ENCODE measurements at regions not wholly inside any gene's neighbourhood (a gene's known extent, or its start where the extent isn't known, plus 50 kb on each side); places are given as distances from the start of the nearest gene placed in this dataset.

GRCh38 chr21:16179773-16180172 is 450.0 kb downstream of the USP25 start:
- DNase-seq (ENCODE audit: low spot score) = no peak

GRCh38 chr21:16180614-16181013 is 450.8 kb downstream of the USP25 start:
- no peak for DNase-seq (ENCODE audit: low spot score)

DNA sequence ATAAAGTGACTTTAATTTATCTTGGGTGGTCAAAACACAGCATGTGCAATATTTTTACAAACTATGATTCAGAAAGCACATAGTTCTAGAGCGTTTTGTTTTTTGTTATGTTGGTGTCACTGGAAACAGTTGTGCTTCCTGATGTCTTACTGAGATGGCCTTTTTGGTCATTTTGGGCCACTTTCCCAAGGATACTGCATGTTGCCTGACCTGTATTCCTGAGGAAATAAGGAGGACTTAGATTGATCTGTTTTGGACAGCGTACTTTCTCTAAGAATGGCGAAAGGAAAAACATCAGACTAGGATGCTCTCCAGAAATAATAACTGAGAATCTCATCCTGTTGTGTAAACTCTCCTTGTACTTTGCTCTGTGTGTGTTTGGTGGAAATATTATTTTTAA is 451.2 kb downstream of the USP25 start:
- DNase-seq (ENCODE audit: low spot score) = no peak

GRCh38 chr21:16185766-16186165 is 456.0 kb downstream of the USP25 start:
- no peak for DNase-seq (ENCODE audit: low spot score)

DNA sequence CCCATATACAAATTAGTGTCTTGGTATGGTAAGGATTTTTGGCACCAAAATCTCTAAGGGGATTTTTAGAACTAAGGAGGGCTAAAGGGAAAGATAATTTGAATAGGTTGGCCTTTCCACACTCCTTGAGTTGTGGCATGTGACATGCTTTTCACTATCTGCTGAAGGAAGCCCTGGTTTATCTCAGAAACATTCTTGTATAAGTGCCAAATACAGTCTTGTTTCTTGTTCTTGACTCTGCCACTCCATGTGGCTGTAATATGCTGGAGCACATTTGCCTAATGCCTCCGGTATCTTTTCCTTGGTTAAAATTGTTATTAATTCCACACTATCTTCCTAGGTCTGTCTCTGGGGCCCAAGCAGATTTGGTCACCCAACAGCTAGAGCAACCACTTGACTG is 457.0 kb downstream of the USP25 start:
- DNase-seq (ENCODE audit: low spot score) = no peak

GRCh38 chr21:16187603-16188301 is 458.0 kb downstream of the USP25 start:
- DNase-seq (ENCODE audit: low spot score) = no peak

- DNase-seq (ENCODE audit: low spot score) = no peak
Observed at GRCh38 chr21:16192902-16193301, 463.1 kb downstream of the USP25 start.

- no peak for DNase-seq (ENCODE audit: low spot score)
Observed at GRCh38 chr21:16193496-16194094, 463.8 kb downstream of the USP25 start.

- DNase-seq (ENCODE audit: low spot score) = peak; percentile 68
Observed at GRCh38 chr21:16194095-16194787, 464.5 kb downstream of the USP25 start.

GRCh38 chr21:16194788-16195537 is 465.2 kb downstream of the USP25 start:
- no peak for DNase-seq (ENCODE audit: low spot score)

DNA sequence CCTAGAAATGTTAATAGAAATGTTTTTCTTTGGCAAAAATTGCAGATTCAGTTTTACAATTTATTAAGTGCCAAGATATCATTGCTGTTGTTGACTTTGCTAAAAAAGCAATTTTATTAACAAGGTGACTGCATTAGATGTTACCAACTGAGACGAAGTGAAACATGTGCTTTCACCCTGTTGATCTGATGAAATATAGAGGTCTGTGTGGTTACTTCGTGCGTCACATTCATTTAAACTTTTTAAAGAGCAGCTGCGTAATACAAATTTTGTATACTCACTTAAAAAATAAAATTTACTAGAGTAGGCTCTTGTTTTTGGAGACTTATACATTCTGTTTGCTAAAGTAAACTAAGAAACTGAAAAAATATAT is 465.7 kb downstream of the USP25 start:
- no peak for DNase-seq (ENCODE audit: low spot score)

DNA sequence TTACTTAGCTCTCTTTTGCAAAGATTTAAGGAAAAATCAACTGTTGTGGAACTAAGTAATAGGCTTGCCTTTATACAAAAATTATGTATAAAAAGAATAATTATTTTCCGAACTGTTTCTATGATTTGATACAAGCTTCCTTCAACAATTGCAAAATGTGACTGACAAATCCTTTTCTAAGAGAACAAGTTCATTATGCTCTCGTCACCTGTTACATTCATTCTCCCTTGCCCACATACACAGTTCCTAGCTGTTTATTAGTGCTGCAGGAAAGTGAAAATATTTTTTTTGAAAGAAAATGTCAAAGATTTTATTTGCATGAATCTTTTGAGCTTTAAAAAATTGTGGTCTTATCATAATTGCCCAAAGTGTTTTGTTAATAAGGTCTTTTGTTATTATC is 466.2 kb downstream of the USP25 start:
- no peak for DNase-seq (ENCODE audit: low spot score)

GRCh38 chr21:16198546-16198945 is 468.8 kb downstream of the USP25 start:
- DNase-seq (ENCODE audit: low spot score) = peak; percentile 12

GRCh38 chr21:16199539-16199938 is 469.8 kb downstream of the USP25 start:
- DNase-seq (ENCODE audit: low spot score) = no peak

DNA sequence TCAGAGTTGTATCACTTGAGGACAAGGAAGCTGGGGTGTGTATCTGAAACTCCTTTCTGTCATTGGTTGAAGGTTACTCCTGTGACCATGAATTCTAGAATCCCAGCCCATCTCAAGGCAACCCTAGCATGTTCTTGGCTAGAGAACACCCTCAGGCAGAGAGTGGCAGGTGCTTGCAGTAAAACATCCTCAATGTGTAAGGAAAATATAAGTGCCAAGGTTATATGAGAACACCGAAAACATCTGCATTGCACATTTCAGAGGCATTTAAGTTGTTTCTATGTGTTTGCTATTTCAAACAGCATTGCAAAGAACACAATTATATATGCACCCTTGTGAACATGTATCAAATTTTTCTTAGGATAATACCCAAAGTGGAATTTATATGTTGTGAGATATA is 471.9 kb downstream of the USP25 start:
- DNase-seq (ENCODE audit: low spot score) = no peak

GRCh38 chr21:16205527-16205926 is 475.7 kb downstream of the USP25 start:
- DNase-seq (ENCODE audit: low spot score) = no peak

DNA sequence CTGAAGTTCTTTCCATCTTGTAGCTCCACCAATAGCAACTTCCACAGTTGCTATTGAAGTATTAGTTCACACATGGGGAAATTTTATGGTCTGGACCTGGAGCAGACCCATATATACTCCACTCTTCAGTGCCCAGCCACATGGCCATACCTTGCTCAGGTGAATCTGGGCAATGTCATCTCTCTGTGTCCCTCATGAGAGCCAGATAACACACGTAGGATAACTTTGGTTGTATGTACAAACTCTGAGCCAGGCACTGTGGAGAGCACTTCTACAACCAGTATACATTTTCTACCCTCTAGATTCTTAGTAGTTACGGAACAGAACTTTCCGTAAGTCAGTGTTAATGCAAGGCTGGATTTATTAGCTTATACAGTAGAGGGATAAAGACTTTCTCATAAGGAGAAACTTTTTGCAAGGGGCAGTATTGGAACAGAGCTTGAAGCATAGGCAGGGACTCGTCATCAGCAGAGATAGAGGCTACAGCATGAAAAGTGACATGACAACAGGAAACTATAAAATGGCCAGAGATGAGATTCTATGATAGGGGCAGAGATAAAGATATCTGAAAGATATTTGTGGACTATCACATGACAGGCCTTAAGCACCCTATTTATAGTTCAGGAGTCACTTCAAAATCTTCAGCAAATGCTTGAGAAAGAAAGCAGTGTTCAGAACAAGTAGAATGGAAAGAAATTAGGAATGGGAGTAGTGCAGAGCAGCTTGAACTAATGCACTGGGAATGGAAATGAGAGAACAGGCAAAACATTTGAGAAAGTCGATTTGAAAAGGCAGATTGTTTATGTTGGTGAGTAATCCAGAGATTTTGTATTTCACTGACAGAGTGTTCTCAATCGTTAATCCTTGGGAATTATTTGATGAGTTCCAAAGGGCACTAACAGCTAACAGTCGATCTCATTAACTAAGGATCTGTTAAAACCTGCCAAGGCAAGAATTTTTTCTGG is 481.8 kb downstream of the USP25 start:
- DNase-seq (ENCODE audit: low spot score) = no peak

- no peak for DNase-seq (ENCODE audit: low spot score)
Observed at GRCh38 chr21:16213518-16213917, 483.7 kb downstream of the USP25 start.

DNA sequence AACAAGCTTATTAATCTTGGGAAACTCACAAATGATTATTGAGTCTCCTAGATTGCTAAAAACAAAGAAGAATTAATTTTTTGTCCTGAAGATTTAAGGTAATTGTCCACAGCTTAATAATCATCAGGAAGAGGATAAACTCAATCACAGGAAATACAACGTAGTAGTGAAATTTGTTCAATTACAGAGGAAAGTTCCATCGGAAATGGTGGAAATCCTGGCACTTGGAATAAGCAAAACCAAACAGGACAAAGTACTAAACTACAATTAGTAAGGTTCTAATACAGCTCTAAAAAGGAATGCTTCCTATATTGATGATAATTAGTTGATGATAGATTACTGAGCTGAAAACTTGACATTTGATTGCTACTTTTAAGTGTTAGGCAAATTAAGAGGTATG is 485.4 kb downstream of the USP25 start:
- DNase-seq (ENCODE audit: low spot score) = no peak

GRCh38 chr21:16215663-16216183 is 485.9 kb downstream of the USP25 start:
- no peak for DNase-seq (ENCODE audit: low spot score)
